GM12865 (cell line): ENCODE measurements at regions not wholly inside any gene's neighbourhood (a gene's known extent, or its start where the extent isn't known, plus 50 kb on each side); places are given as distances from the start of the nearest gene placed in this dataset.

ENCODE experiments used
- DNase-seq: peaks from one replicate; pipeline ENCODE4 v3.0.0; 2010; ENCODE audit warnings: low read depth
- H3K4me3 ChIP-seq: 2 replicates; pipeline ENCODE4 v1.5.1; 2011; ENCODE audit warnings: mild to moderate bottlenecking, low read depth, low read length, control low read depth
- CTCF ChIP-seq: IDR thresholded peaks from 2 replicates; pipeline ENCODE4 v1.5.1; 2011; ENCODE audit warnings: low read length, control low read depth, low read depth, inconsistent platforms; ENCODE audit not compliant: insufficient read depth; ENCODE audit errors: missing control alignments

- DNase-seq: no peak
- no peak overlapping the region for H3K4me3 ChIP-seq
- TF ChIP-seq CTCF: no peak
These were observed 322.8 kb downstream of the UACA start for GRCh38 chr15:70440416-70441138.

DNA sequence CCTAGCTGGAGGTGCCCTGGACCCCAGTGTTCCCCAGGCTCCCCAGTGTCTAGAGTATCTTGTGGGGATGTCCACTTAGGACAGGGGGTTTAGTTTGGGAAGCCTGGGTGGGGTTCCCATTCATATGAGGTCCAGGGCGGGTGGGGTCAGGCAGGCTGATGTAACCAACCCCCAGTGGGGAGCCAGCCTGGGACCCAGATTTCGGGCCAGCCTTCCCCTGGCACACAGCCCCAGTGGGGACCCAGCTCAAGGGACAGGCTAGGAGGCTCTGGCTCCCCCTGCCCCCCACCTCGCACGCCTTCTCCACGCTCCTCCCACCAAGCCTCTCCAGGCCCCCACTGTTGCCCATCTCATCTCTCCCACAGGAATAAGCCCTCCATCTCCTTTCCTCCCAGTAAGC lies 323.5 kb downstream of the UACA start:
- no peak for TF ChIP-seq CTCF
- H3K4me3 ChIP-seq: no peak overlapping the region
- no peak for DNase-seq

DNA sequence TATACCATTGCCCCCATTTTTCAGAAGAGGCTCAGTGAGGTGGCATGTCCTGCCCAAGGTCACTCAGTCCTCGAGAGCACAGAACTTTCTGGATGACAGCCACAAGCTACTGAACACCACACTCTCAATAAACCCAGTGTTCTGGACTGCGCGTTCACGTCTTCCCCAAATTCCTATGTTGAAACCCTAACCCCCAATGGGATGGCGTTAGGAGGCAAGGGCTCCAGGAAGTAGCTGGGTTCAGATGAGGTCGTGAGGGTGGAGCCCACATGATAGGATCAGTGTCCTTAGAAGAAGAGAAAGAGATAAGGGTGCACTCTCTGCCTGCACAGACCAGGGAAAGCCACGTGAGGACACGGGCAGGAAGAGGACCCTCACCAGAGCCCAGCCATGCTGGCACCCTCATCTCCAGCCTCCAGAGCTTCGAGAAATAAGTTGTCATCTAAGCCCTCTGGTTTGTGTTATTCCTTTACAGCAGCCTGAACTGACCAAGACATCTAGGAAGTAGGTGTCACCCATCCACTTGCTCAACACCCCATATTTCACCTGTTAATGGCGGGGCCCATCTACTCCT lies 324.0 kb downstream of the UACA start:
- TF ChIP-seq CTCF: no peak
- no peak overlapping the region for H3K4me3 ChIP-seq
- no peak for DNase-seq

GRCh38 chr15:70438776-70439175 lies 324.6 kb downstream of the UACA start:
- TF ChIP-seq CTCF: no peak
- H3K4me3 ChIP-seq: no peak overlapping the region
- DNase-seq: no peak

DNA sequence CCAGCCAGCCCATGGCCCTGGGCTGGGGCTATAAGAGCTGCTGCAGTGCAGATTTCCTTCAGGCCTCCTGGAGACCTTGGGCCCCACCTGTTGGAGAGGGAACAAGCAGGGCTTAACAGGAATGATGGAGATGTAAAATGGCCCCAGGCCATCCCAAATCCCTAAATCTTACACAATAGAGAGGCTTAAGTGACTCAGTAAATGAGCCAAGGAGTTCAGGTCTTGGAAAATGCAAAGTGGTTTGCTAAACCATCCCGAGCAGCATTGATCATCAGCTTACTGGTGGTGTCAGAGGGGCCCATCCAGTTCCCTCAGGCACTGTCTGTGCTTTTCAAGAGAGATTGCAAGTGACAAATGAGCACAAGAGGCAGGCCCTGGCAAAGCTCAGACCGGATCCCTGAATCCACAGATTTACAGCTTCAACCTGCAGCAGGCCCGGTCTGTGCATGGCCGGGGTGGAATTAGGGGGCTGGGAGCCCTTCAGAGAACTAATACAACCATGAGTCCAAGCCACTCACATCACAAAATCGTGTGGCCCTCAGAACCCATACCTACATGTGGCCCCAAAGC lies 325.4 kb downstream of the UACA start:
- H3K4me3 ChIP-seq: no peak overlapping the region
- no peak for TF ChIP-seq CTCF
- no peak for DNase-seq

- TF ChIP-seq CTCF: no peak
- DNase-seq: no peak
- no peak overlapping the region for H3K4me3 ChIP-seq
These were observed 326.3 kb downstream of the UACA start for GRCh38 chr15:70437089-70437488.
